ENCODE measurements at regions not wholly inside any gene's neighbourhood (a gene's known extent, or its start where the extent isn't known, plus 50 kb on each side); places are given as distances from the start of the nearest gene placed in this dataset.
"Not testable (repeated sequence)": the region's sequence is repeated elsewhere in the genome, so short reads cannot be mapped to it uniquely, and the experiment has no call there.

- TF ChIP-seq KDM1A (IDR thresholded peaks at IDR 0.05; ENCODE audit: borderline replicate concordance, low read length); EP300 (IDR thresholded peaks at IDR 0.05; ENCODE audit: borderline replicate concordance in 1 of 2, low read depth in 2 of 2, low read length in 2 of 2); CTCF (IDR thresholded peaks at IDR 0.05; ENCODE audit: control extremely low read depth in 1 of 3, insufficient read depth in 1 of 3, low read depth in 1 of 3, low read length in 3 of 3); SP1 (IDR thresholded peaks at IDR 0.05; ENCODE audit: low read depth, low read length); MAX (IDR thresholded peaks at IDR 0.05); JUND (IDR thresholded peaks at IDR 0.05; ENCODE audit: low read length); SIX5 (IDR thresholded peaks at IDR 0.05; ENCODE audit: low read depth, low read length); USF2 (IDR thresholded peaks at IDR 0.05; ENCODE audit: low read length); FOSL1 (IDR thresholded peaks at IDR 0.05; ENCODE audit: insufficient read depth, low read depth, low read length); SIN3A (conservative IDR thresholded peaks at IDR 0.05 in 1 of 2, IDR thresholded peaks at IDR 0.05 in 1 of 2; ENCODE audit: low read depth in 1 of 2, low read length in 2 of 2); JUN (IDR thresholded peaks at IDR 0.05; ENCODE audit: low read depth, low read length): not testable (repeated sequence)
These were observed 225.8 kb upstream of the MSX2 start for GRCh38 chr5:174498575-174498974.
